K562 (cell line): ENCODE measurements at regions not wholly inside any gene's neighbourhood (a gene's known extent, or its start where the extent isn't known, plus 50 kb on each side); places are given as distances from the start of the nearest gene placed in this dataset.

Experiments
- ATAC-seq: fragments of 200-7000 bp; cut with Tn5 transposase; 3 replicates; pipeline ENCODE4 v1.9.1; 2020; ENCODE audit warnings: moderate library complexity
- BruUV-seq: library from RNA; stranded (reverse); fragments of 400-500 nt; replicated peaks from 2 replicates; lab custom pipeline; 2021; lab: Mats Ljungman, UMichigan
- CTCF ChIA-PET: fragments of 300-600 bp; formaldehyde crosslinking; extraction: SDS; loops from one replicate; lab custom pipeline; 2021; ENCODE audit warnings: low intra/inter-chr PET ratio; lab: Yijun Ruan, JAX
- POLR2A ChIA-PET: fragments of 300-600, 350-650 bp; sonication (Branson Sonifier 250); formaldehyde crosslinking; extraction: SDS; loops from one replicate; lab custom pipeline; 2021; ENCODE audit warnings: antibody characterized with exemption, inconsistent platforms; lab: Yijun Ruan, JAX
- DNase-seq, 4 experiments: peaks; one replicate each; pipeline versions ENCODE4 v3.0.0 to v3.0.0-alpha.2; 2011 to 2018; ENCODE audit warnings: low spot score in 3 of 4, mixed read lengths in 3 of 4; ENCODE audit errors: extremely low read depth in 1 of 4
- FAIRE-seq: peaks from 2 replicates; lab custom pipeline; 2011; peaks lifted over from hg19 to GRCh38; lab: Jason Lieb, UNC
- H2AFZ ChIP-seq: 2 replicates; pipeline ENCODE4 v1.6.0; 2011; ENCODE audit warnings: low read depth, low read length, control low read depth, inconsistent platforms
- H3K27ac ChIP-seq: fragments of 200-600 bp; 3 replicates; pipeline ENCODE4 v1.8.0; 2011; ENCODE audit warnings: low read depth, mild to moderate bottlenecking, control low read depth, inconsistent platforms, low read length, moderate library complexity, mixed read lengths; ENCODE audit errors: extremely low read depth
- H3K27me3 ChIP-seq, 2 experiments: fragments of 300-600 bp in 1 of 2; 2 replicates in 1 of 2; 3 replicates in 1 of 2; pipeline versions ENCODE4 v1.6.0 to v1.8.0; 2011; ENCODE audit warnings: inconsistent platforms in 2 of 2, low read length in 2 of 2, mild to moderate bottlenecking in 1 of 2, mixed read lengths in 1 of 2, moderate library complexity in 1 of 2; ENCODE audit not compliant: control insufficient read depth in 2 of 2, insufficient read depth in 2 of 2
- H3K36me3 ChIP-seq: fragments of 300-600 bp; 3 replicates; pipeline ENCODE4 v1.8.0; 2011; ENCODE audit warnings: mild to moderate bottlenecking, low read length, inconsistent platforms; ENCODE audit not compliant: control insufficient read depth, insufficient read depth
- H3K4me1 ChIP-seq, 2 experiments: fragments of 200-600 bp in 1 of 2; replicated peaks in 1 of 2; 2 replicates in 1 of 2; 3 replicates in 1 of 2; pipeline versions ENCODE4 v1.5.1 to v1.8.0; 2011; ENCODE audit warnings: inconsistent platforms in 2 of 2, low read length in 2 of 2, mild to moderate bottlenecking in 1 of 2, mixed read lengths in 1 of 2, moderate library complexity in 1 of 2; ENCODE audit not compliant: control insufficient read depth in 2 of 2, insufficient read depth in 2 of 2
- H3K4me2 ChIP-seq: 2 replicates; pipeline ENCODE4 v1.6.1; 2011; ENCODE audit warnings: low read length, control low read depth, inconsistent platforms, mixed read lengths; ENCODE audit not compliant: insufficient read depth
- H3K4me3 ChIP-seq: fragments of 200-600 bp; sonication (generic), shearing (Covaris generic); 2 replicates; pipeline ENCODE4 v1.5.1; 2016; ENCODE audit warnings: control low read depth, inconsistent platforms
- H3K79me2 ChIP-seq: fragments of 200-600 bp; 3 replicates; pipeline ENCODE4 v1.8.0; 2011; ENCODE audit warnings: low read length, inconsistent platforms; ENCODE audit not compliant: control insufficient read depth, insufficient read depth
- H3K9ac ChIP-seq, 2 experiments: 2 replicates each; pipeline versions ENCODE4 v1.6.0 to v1.6.1; 2011; ENCODE audit warnings: low read depth in 2 of 2, low read length in 2 of 2, control low read depth in 1 of 2, inconsistent platforms in 1 of 2, mild to moderate bottlenecking in 1 of 2, mixed read lengths in 1 of 2; ENCODE audit not compliant: insufficient read depth in 1 of 2
- H3K9me1 ChIP-seq: one replicate; pipeline ENCODE4 v1.6.0; 2011; ENCODE audit warnings: inconsistent platforms, mild to moderate bottlenecking, low read length, moderate library complexity; ENCODE audit not compliant: control insufficient read depth, insufficient read depth
- H3K9me3 ChIP-seq: replicated peaks from 2 replicates; pipeline ENCODE4 v1.5.1; 2011; ENCODE audit warnings: low read depth, low read length, inconsistent platforms; ENCODE audit not compliant: control insufficient read depth, insufficient read depth
- H4K20me1 ChIP-seq: replicated peaks from 2 replicates; pipeline ENCODE4 v1.6.1; 2011; ENCODE audit warnings: low read length, inconsistent platforms, mixed read lengths; ENCODE audit not compliant: control insufficient read depth, insufficient read depth
- ADNP ChIP-seq: fragments of 200-800 bp; sonication (Bioruptor generic); IDR thresholded peaks from 2 replicates; pipeline ENCODE4 v1.6.1; 2016; ENCODE audit warnings: missing genetic modification characterization, missing compliant biosample characterization
- BRD9 ChIP-seq: fragments of 450-650 bp; IDR thresholded peaks from 2 replicates; pipeline ENCODE4 v1.6.1; 2018; ENCODE audit warnings: low read depth; ENCODE audit not compliant: partially characterized antibody
- HSF4 ChIP-seq: fragments of 250-450 bp; sonication (Bioruptor Pico); IDR thresholded peaks from 2 replicates; pipeline ENCODE4 v2.1.2; 2022; ENCODE audit warnings: mild to moderate bottlenecking, moderate library complexity, borderline replicate concordance
- ILF3 ChIP-seq: fragments of 450-650 bp; IDR thresholded peaks from 2 replicates; pipeline ENCODE4 v1.6.1; 2018; ENCODE audit warnings: antibody characterized with exemption, mild to moderate bottlenecking, moderate library complexity, borderline replicate concordance
- PURB ChIP-seq: sonication (generic); formaldehyde crosslinking; IDR thresholded peaks from 2 replicates; pipeline ENCODE4 v1.9.0; 2021; ENCODE audit warnings: low read depth, mild to moderate bottlenecking, missing genetic modification reagents
- RFX5 ChIP-seq: IDR thresholded peaks from 2 replicates; pipeline ENCODE4 v1.6.1; 2011; ENCODE audit warnings: low read depth, mild to moderate bottlenecking, improper control_type of control experiment, low read length
- SIRT6 ChIP-seq: IDR thresholded peaks from one replicate; pipeline ENCODE4 v1.6.1; 2012; ENCODE audit warnings: low read depth, mild to moderate bottlenecking, control low read depth, inconsistent platforms, low read length, moderate library complexity
- TCF3 ChIP-seq: sonication (generic); formaldehyde crosslinking; IDR thresholded peaks from 2 replicates; pipeline ENCODE4 v1.4.0; 2020; ENCODE audit warnings: mild to moderate bottlenecking, missing genetic modification reagents
- ZEB2 ChIP-seq: fragments of 450-650 bp; IDR thresholded peaks from 2 replicates; pipeline ENCODE4 v1.6.1; 2016
- ZNF584 ChIP-seq: fragments of 200-800 bp; sonication (Bioruptor generic); IDR thresholded peaks from 2 replicates; pipeline ENCODE4 v1.6.1; 2016; ENCODE audit warnings: low read depth, mild to moderate bottlenecking, missing genetic modification characterization, missing compliant biosample characterization
- ZNF695 ChIP-seq: fragments of 450-650 bp; formaldehyde crosslinking; IDR thresholded peaks from 2 replicates; pipeline ENCODE4 v1.4.0; 2020; ENCODE audit warnings: mild to moderate bottlenecking, moderate library complexity
- WGBS: fragments of 100-300 bp; shearing (Covaris generic); methylation state at CpG from one replicate; pipeline ENCODE4 v1.1.6; 2016; ENCODE audit warnings: low coverage, mixed read lengths; ENCODE audit not compliant: insufficient coverage; ENCODE audit errors: missing lambda C conversion rate; 5-methylcytosine and 5-hydroxymethylcytosine counted together
- in situ Hi-C: fragments of 300-500 bp; cut with MboI; formaldehyde crosslinking; loops from 4 replicates; pipeline ENCODE4 v1.15.0; 2018; ENCODE audit warnings: inconsistent platforms, mixed read lengths
- intact Hi-C: fragments of 100-400 bp; cut with micrococcal nuclease; formaldehyde crosslinking; loops from 2 replicates; pipeline ENCODE4 v1.14.2; 2022
- TF ChIP-seq, protein P1 (sequence below): sonication (generic); formaldehyde crosslinking; IDR thresholded peaks from 2 replicates; pipeline ENCODE4 v1.8.0; 2022; ENCODE audit warnings: mild to moderate bottlenecking, low read depth, missing genetic modification reagents

DNA sequence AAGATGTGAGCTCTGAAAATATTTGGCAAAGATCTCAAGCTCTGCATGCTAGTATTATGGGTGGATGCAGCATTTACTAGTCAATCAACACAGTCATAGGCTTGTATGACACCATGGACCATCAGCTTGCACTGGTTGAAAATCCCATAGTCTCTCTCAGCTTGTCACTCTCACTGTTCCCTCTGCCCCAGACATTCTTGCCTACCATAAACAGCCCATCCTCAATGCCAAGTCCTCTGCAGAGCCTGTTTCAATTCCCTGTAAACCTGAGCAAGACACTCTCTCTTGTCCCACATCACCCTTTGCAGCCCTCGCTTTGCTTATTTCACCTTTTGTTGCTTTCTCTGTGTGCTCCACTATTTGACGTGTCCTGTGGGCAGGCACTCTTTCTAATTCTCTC lies 264.6 kb downstream of the ICE1 start:
- no peaks in the 10 kb centered on the region for H3K9me3 ChIP-seq
- ATAC-seq (no peak), DNase-seq (no peak), FAIRE-seq (no peak)
- ChIA-PET POLR2A (no interaction called here), CTCF (no interaction called here)
- H4K20me1 ChIP-seq, result no peaks in the 10 kb centered on the region
- peaks cover 3 to 11% of the 10 kb centered on the region in 2 experiments; a peak in 2 of 5 replicates for H3K27me3 ChIP-seq
- H3K27ac ChIP-seq, result no peak overlapping the region
- TF ChIP-seq, protein P1, sequence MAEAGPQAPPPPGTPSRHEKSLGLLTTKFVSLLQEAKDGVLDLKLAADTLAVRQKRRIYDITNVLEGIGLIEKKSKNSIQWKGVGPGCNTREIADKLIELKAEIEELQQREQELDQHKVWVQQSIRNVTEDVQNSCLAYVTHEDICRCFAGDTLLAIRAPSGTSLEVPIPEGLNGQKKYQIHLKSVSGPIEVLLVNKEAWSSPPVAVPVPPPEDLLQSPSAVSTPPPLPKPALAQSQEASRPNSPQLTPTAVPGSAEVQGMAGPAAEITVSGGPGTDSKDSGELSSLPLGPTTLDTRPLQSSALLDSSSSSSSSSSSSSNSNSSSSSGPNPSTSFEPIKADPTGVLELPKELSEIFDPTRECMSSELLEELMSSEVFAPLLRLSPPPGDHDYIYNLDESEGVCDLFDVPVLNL, result no peak
- no peak for TF ChIP-seq SIRT6
- no peak for TF ChIP-seq ZNF695 (CRISPR knock-in tag)
- TF ChIP-seq BRD9, result no peak
- TF ChIP-seq ZEB2, result no peak
- H3K9ac ChIP-seq, result no peak overlapping the region
- in situ Hi-C loops (no loop called here), intact Hi-C loops (no loop called here)
- H3K4me3 ChIP-seq, result no peak overlapping the region
- no peaks in the 10 kb centered on the region for H3K36me3 ChIP-seq
- BruUV-seq, result no TSS peak
- WGBS, result 0% methylated on average over 2 of the region's 2 CpGs
- H3K9me1 ChIP-seq, result no peaks in the 10 kb centered on the region
- no peaks in the 10 kb centered on the region for H3K79me2 ChIP-seq
- no peak overlapping the region for H3K4me2 ChIP-seq
- no peak overlapping the region for H2AFZ ChIP-seq
- H3K4me1 ChIP-seq, result no peaks in the 10 kb centered on the region

- H3K27ac ChIP-seq, result no peak overlapping the region
- WGBS, result 4% methylated on average over 6 of the region's 6 CpGs
- no peaks in the 10 kb centered on the region for H3K79me2 ChIP-seq
- H3K27me3 ChIP-seq, result peaks cover 3 to 11% of the 10 kb centered on the region in 2 experiments; a peak in 2 of 5 replicates
- CTCF ChIA-PET, result no interaction called here
- H2AFZ ChIP-seq, result no peak overlapping the region
- H3K9ac ChIP-seq, result no peak overlapping the region
- DNase-seq (no peak), FAIRE-seq (no peak), ATAC-seq (no peak)
- intact Hi-C loops (no loop called here), in situ Hi-C loops (no loop called here)
- TF ChIP-seq ADNP (no peak), TCF3 (CRISPR knock-in tag) (no peak), RFX5 (no peak), PURB (CRISPR knock-in tag) (no peak), ILF3 (no peak), HSF4 (CRISPR knock-in tag) (no peak), ZNF584 (no peak)
- POLR2A ChIA-PET, result no interaction called here
- H3K36me3 ChIP-seq, result no peaks in the 10 kb centered on the region
- H3K9me1 ChIP-seq, result no peaks in the 10 kb centered on the region
- H3K9me3 ChIP-seq, result no peaks in the 10 kb centered on the region
- no peaks in the 10 kb centered on the region for H4K20me1 ChIP-seq
- no peak overlapping the region for H3K4me2 ChIP-seq
- no peak overlapping the region for H3K4me3 ChIP-seq
- no peaks in the 10 kb centered on the region for H3K4me1 ChIP-seq
- BruUV-seq, result no TSS peak
Observed at GRCh38 chr5:5686356-5686755, 263.9 kb downstream of the ICE1 start.
